Naive B cell (primary cell): ENCODE measurements at regions not wholly inside any gene's neighbourhood (a gene's known extent, or its start where the extent isn't known, plus 50 kb on each side); places are given as distances from the start of the nearest gene placed in this dataset.

Experiments used
- ATAC-seq, 2 donors: fragments of 150-1000 bp; cut with Tn5 transposase; 2 replicates each; pipeline ENCODE4 v1.10.0; 2021; ENCODE audit warnings: low read depth in 2 of 2, mild to moderate bottlenecking in 2 of 2, moderate library complexity in 2 of 2
- DNase-seq: peaks from one replicate; pipeline ENCODE4 v3.0.0; 2022
- H3K27ac Mint-ChIP-seq, 6 donors: one replicate each; pipeline ENCODE4 v1.8.0; 2020 to 2022; ENCODE audit warnings: mild to moderate bottlenecking in 6 of 6, mixed read lengths in 6 of 6, moderate library complexity in 5 of 6, inconsistent platforms in 2 of 6
- H3K27me3 Mint-ChIP-seq, 3 donors: one replicate each; pipeline ENCODE4 v1.8.0; 2021 to 2022; ENCODE audit warnings: mixed read lengths in 3 of 3, mild to moderate bottlenecking in 1 of 3
- H3K36me3 Mint-ChIP-seq, 2 donors: one replicate each; pipeline ENCODE4 v1.8.0; 2020 to 2022; ENCODE audit warnings: mixed read lengths in 2 of 2, inconsistent platforms in 1 of 2, mild to moderate bottlenecking in 1 of 2
- H3K4me1 Mint-ChIP-seq, 3 donors: one replicate each; pipeline ENCODE4 v1.8.0; 2020 to 2022; ENCODE audit warnings: mixed read lengths in 3 of 3, inconsistent platforms in 1 of 3, mild to moderate bottlenecking in 1 of 3, moderate library complexity in 1 of 3
- H3K4me3 Mint-ChIP-seq, 8 donors: one replicate each; pipeline ENCODE4 v1.8.0; 2020 to 2022; ENCODE audit warnings: mild to moderate bottlenecking in 8 of 8, mixed read lengths in 8 of 8, moderate library complexity in 8 of 8, inconsistent platforms in 2 of 8
- H3K9me3 Mint-ChIP-seq, 7 donors: one replicate each; pipeline ENCODE4 v1.8.0; 2020 to 2022; ENCODE audit warnings: mixed read lengths in 7 of 7, mild to moderate bottlenecking in 5 of 7, inconsistent platforms in 2 of 7, moderate library complexity in 1 of 7

GRCh38 chr4:136829280-136829679 is 703.0 kb downstream of the PCDH18 start:
- no peaks in the 10 kb centered on the region for H3K36me3 Mint-ChIP-seq
- no peak for DNase-seq

GRCh38 chr4:136823020-136823419 is 709.3 kb downstream of the PCDH18 start:
- ATAC-seq (no peak), DNase-seq (no peak)
- no peaks in the 10 kb centered on the region for H3K27me3 Mint-ChIP-seq
- peaks cover 0 to 4% (median 0%) of the 10 kb centered on the region in 7 donors for H3K9me3 Mint-ChIP-seq
- peak overlapping the region in 1 of 6 donors; percentile 42 for H3K27ac Mint-ChIP-seq
- no peaks in the 10 kb centered on the region for H3K4me1 Mint-ChIP-seq
- H3K36me3 Mint-ChIP-seq, result no peaks in the 10 kb centered on the region
- H3K4me3 Mint-ChIP-seq, result peak overlapping the region in 1 of 8 donors; percentile 47

More at GRCh38 chr4:136829280-136829679, 703.0 kb downstream of the PCDH18 start:
- Mint-ChIP-seq H3K9me3 (peaks cover 0 to 5% (median 0%) of the 10 kb centered on the region in 7 donors), H3K4me3 (no peak overlapping the region), H3K27me3 (no peaks in the 10 kb centered on the region), H3K4me1 (no peaks in the 10 kb centered on the region), H3K27ac (no peak overlapping the region)
- ATAC-seq, result no peak

- no peaks in the 10 kb centered on the region for H3K9me3 Mint-ChIP-seq
Measured at GRCh38 chr4:136818811-136819330, 713.4 kb downstream of the PCDH18 start.

GRCh38 chr4:136812100-136812880 is 720.0 kb downstream of the PCDH18 start:
- Mint-ChIP-seq H3K27ac (no peak overlapping the region), H3K9me3 (peaks cover 0 to 4% (median 2%) of the 10 kb centered on the region in 7 donors), H3K4me1 (no peaks in the 10 kb centered on the region), H3K36me3 (no peaks in the 10 kb centered on the region), H3K27me3 (no peaks in the 10 kb centered on the region), H3K4me3 (no peak overlapping the region)
- DNase-seq (no peak), ATAC-seq (no peak)

More at GRCh38 chr4:136818811-136819330, 713.4 kb downstream of the PCDH18 start:
- ATAC-seq (no peak), DNase-seq (no peak)
- H3K27ac Mint-ChIP-seq, result no peak overlapping the region
- H3K4me1 Mint-ChIP-seq, result no peaks in the 10 kb centered on the region
- H3K4me3 Mint-ChIP-seq, result no peak overlapping the region
- H3K36me3 Mint-ChIP-seq, result no peaks in the 10 kb centered on the region
- H3K27me3 Mint-ChIP-seq, result no peaks in the 10 kb centered on the region

GRCh38 chr4:136811496-136812077 is 720.7 kb downstream of the PCDH18 start:
- no peaks in the 10 kb centered on the region for H3K4me1 Mint-ChIP-seq
- peaks cover 0 to 7% (median 2%) of the 10 kb centered on the region in 7 donors for H3K9me3 Mint-ChIP-seq
- DNase-seq (no peak), ATAC-seq (no peak)
- no peaks in the 10 kb centered on the region for H3K27me3 Mint-ChIP-seq
- H3K36me3 Mint-ChIP-seq, result no peaks in the 10 kb centered on the region
- no peak overlapping the region for H3K4me3 Mint-ChIP-seq
- H3K27ac Mint-ChIP-seq, result no peak overlapping the region

GRCh38 chr4:136810626-136811025 is 721.7 kb downstream of the PCDH18 start:
- Mint-ChIP-seq H3K9me3 (peaks cover 0 to 9% (median 4%) of the 10 kb centered on the region in 7 donors), H3K27ac (no peak overlapping the region), H3K4me3 (no peak overlapping the region), H3K27me3 (no peaks in the 10 kb centered on the region), H3K4me1 (no peaks in the 10 kb centered on the region), H3K36me3 (no peaks in the 10 kb centered on the region)
- no peak for ATAC-seq
- no peak for DNase-seq

- Mint-ChIP-seq H3K27ac (no peak overlapping the region), H3K4me1 (no peaks in the 10 kb centered on the region), H3K4me3 (no peak overlapping the region), H3K36me3 (no peaks in the 10 kb centered on the region), H3K27me3 (no peaks in the 10 kb centered on the region), H3K9me3 (peaks cover 0 to 9% (median 7%) of the 10 kb centered on the region in 7 donors)
- DNase-seq (no peak), ATAC-seq (no peak)
Measured at GRCh38 chr4:136806844-136807243, 725.5 kb downstream of the PCDH18 start.

GRCh38 chr4:136805617-136806016 is 726.7 kb downstream of the PCDH18 start:
- no peaks in the 10 kb centered on the region for H3K36me3 Mint-ChIP-seq
- no peaks in the 10 kb centered on the region for H3K27me3 Mint-ChIP-seq
- DNase-seq (no peak), ATAC-seq (no peak)
- H3K27ac Mint-ChIP-seq, result no peak overlapping the region
- peaks cover 0 to 9% (median 7%) of the 10 kb centered on the region in 7 donors for H3K9me3 Mint-ChIP-seq
- no peak overlapping the region for H3K4me3 Mint-ChIP-seq
- H3K4me1 Mint-ChIP-seq, result no peaks in the 10 kb centered on the region

GRCh38 chr4:136803433-136803832 is 728.9 kb downstream of the PCDH18 start:
- Mint-ChIP-seq H3K4me1 (no peaks in the 10 kb centered on the region), H3K27ac (no peak overlapping the region), H3K27me3 (no peaks in the 10 kb centered on the region), H3K9me3 (peaks cover 0 to 9% (median 5%) of the 10 kb centered on the region in 7 donors), H3K36me3 (no peaks in the 10 kb centered on the region), H3K4me3 (no peak overlapping the region)
- ATAC-seq (no peak), DNase-seq (no peak)

GRCh38 chr4:136800248-136800647 is 732.0 kb downstream of the PCDH18 start:
- Mint-ChIP-seq H3K9me3 (peaks cover 0 to 8% (median 0%) of the 10 kb centered on the region in 7 donors), H3K36me3 (no peaks in the 10 kb centered on the region), H3K4me3 (no peak overlapping the region), H3K4me1 (no peaks in the 10 kb centered on the region), H3K27me3 (no peaks in the 10 kb centered on the region), H3K27ac (no peak overlapping the region)
- DNase-seq (no peak), ATAC-seq (no peak)

GRCh38 chr4:136796953-136797352 is 735.3 kb downstream of the PCDH18 start:
- H3K4me1 Mint-ChIP-seq, result no peaks in the 10 kb centered on the region
- H3K27me3 Mint-ChIP-seq, result no peaks in the 10 kb centered on the region
- no peak for DNase-seq
- H3K9me3 Mint-ChIP-seq, result no peaks in the 10 kb centered on the region
- no peaks in the 10 kb centered on the region for H3K36me3 Mint-ChIP-seq
- H3K4me3 Mint-ChIP-seq, result no peak overlapping the region
- no peak overlapping the region for H3K27ac Mint-ChIP-seq
- ATAC-seq, result no peak

GRCh38 chr4:136793848-136794247 is 738.4 kb downstream of the PCDH18 start:
- no peaks in the 10 kb centered on the region for H3K27me3 Mint-ChIP-seq
- H3K4me3 Mint-ChIP-seq, result no peak overlapping the region
- no peak overlapping the region for H3K27ac Mint-ChIP-seq
- H3K36me3 Mint-ChIP-seq, result no peaks in the 10 kb centered on the region
- DNase-seq (no peak), ATAC-seq (no peak)
- H3K9me3 Mint-ChIP-seq, result no peaks in the 10 kb centered on the region
- H3K4me1 Mint-ChIP-seq, result no peaks in the 10 kb centered on the region

- ATAC-seq, result no peak
Measured at GRCh38 chr4:136784326-136784725, 748.0 kb downstream of the PCDH18 start.

GRCh38 chr4:136769717-136770116 is 762.6 kb downstream of the PCDH18 start:
- DNase-seq (no peak), ATAC-seq (no peak)
- H3K27me3 Mint-ChIP-seq, result no peaks in the 10 kb centered on the region
- peaks cover 0 to 11% (median 0%) of the 10 kb centered on the region in 7 donors for H3K9me3 Mint-ChIP-seq
- no peak overlapping the region for H3K4me3 Mint-ChIP-seq
- H3K27ac Mint-ChIP-seq, result no peak overlapping the region
- no peaks in the 10 kb centered on the region for H3K36me3 Mint-ChIP-seq
- no peaks in the 10 kb centered on the region for H3K4me1 Mint-ChIP-seq

More at GRCh38 chr4:136784326-136784725, 748.0 kb downstream of the PCDH18 start:
- Mint-ChIP-seq H3K27ac (no peak overlapping the region), H3K9me3 (peaks cover 0 to 5% (median 2%) of the 10 kb centered on the region in 7 donors), H3K4me3 (no peak overlapping the region), H3K4me1 (no peaks in the 10 kb centered on the region), H3K27me3 (no peaks in the 10 kb centered on the region), H3K36me3 (no peaks in the 10 kb centered on the region)
- DNase-seq, result no peak
